Neuron (in vitro differentiated cells): ENCODE measurements at regions not wholly inside any gene's neighbourhood (a gene's known extent, or its start where the extent isn't known, plus 50 kb on each side); places are given as distances from the start of the nearest gene placed in this dataset.

Experiments used
- H2AFZ ChIP-seq: one replicate; pipeline ENCODE4 v1.6.1; 2013; ENCODE audit warnings: low read depth, mild to moderate bottlenecking, inconsistent platforms, low read length, moderate library complexity
- H3K27me3 ChIP-seq: one replicate; pipeline ENCODE4 v1.6.1; 2013; ENCODE audit warnings: low read length; ENCODE audit not compliant: insufficient read depth
- H3K36me3 ChIP-seq: one replicate; pipeline ENCODE4 v1.6.1; 2013; ENCODE audit warnings: low read length; ENCODE audit not compliant: insufficient read depth
- H3K4me1 ChIP-seq: one replicate; pipeline ENCODE4 v1.6.1; 2013; ENCODE audit warnings: low read length; ENCODE audit not compliant: insufficient read depth
- H3K4me3 ChIP-seq: 2 replicates; pipeline ENCODE4 v1.5.1; 2013; ENCODE audit warnings: mild to moderate bottlenecking, low read length, moderate library complexity
- H3K9me3 ChIP-seq: one replicate; pipeline ENCODE4 v1.6.1; 2013; ENCODE audit warnings: low read length

- H3K27me3 ChIP-seq = no peaks in the 10 kb centered on the region
- no peaks in the 10 kb centered on the region for H3K36me3 ChIP-seq
- no peak overlapping the region for H2AFZ ChIP-seq
- H3K9me3 ChIP-seq = no peaks in the 10 kb centered on the region
- H3K4me3 ChIP-seq = no peak overlapping the region
- H3K4me1 ChIP-seq = no peaks in the 10 kb centered on the region
Measured at GRCh38 chr11:95327273-95327948, 96.4 kb upstream of the SESN3 start.

GRCh38 chr11:95325777-95326258 is 94.8 kb upstream of the SESN3 start:
- Histone ChIP-seq H3K27me3 (no peaks in the 10 kb centered on the region), H3K36me3 (no peaks in the 10 kb centered on the region), H3K4me1 (no peaks in the 10 kb centered on the region), H3K9me3 (no peaks in the 10 kb centered on the region), H3K4me3 (no peak overlapping the region), H2AFZ (no peak overlapping the region)

GRCh38 chr11:95324826-95325225 is 93.8 kb upstream of the SESN3 start:
- no peak overlapping the region for H3K4me3 ChIP-seq
- H3K4me1 ChIP-seq = no peaks in the 10 kb centered on the region
- H3K36me3 ChIP-seq = no peaks in the 10 kb centered on the region
- H3K9me3 ChIP-seq = no peaks in the 10 kb centered on the region
- no peaks in the 10 kb centered on the region for H3K27me3 ChIP-seq
- H2AFZ ChIP-seq = no peak overlapping the region

- no peak overlapping the region for H2AFZ ChIP-seq
- H3K9me3 ChIP-seq = no peaks in the 10 kb centered on the region
- H3K36me3 ChIP-seq = no peaks in the 10 kb centered on the region
- no peaks in the 10 kb centered on the region for H3K27me3 ChIP-seq
- H3K4me1 ChIP-seq = peaks cover 3% of the 10 kb centered on the region
- no peak overlapping the region for H3K4me3 ChIP-seq
Measured at GRCh38 chr11:95322539-95322938, 91.5 kb upstream of the SESN3 start.

GRCh38 chr11:95318498-95318897 is 87.5 kb upstream of the SESN3 start:
- Histone ChIP-seq H3K36me3 (no peaks in the 10 kb centered on the region), H3K4me1 (peaks cover 3% of the 10 kb centered on the region), H3K27me3 (no peaks in the 10 kb centered on the region), H3K9me3 (no peaks in the 10 kb centered on the region), H2AFZ (no peak overlapping the region), H3K4me3 (no peak overlapping the region)

- Histone ChIP-seq H3K9me3 (no peaks in the 10 kb centered on the region), H3K4me1 (peaks cover 6% of the 10 kb centered on the region), H3K4me3 (no peak overlapping the region)
Measured at GRCh38 chr11:95308512-95309035, 77.6 kb upstream of the SESN3 start.

GRCh38 chr11:95307286-95307685 is 76.3 kb upstream of the SESN3 start:
- no peaks in the 10 kb centered on the region for H3K27me3 ChIP-seq
- H3K4me1 ChIP-seq = peaks cover 11% of the 10 kb centered on the region
- H2AFZ ChIP-seq = no peak overlapping the region
- H3K4me3 ChIP-seq = no peak overlapping the region
- H3K9me3 ChIP-seq = no peaks in the 10 kb centered on the region
- no peaks in the 10 kb centered on the region for H3K36me3 ChIP-seq

More at GRCh38 chr11:95308512-95309035, 77.6 kb upstream of the SESN3 start:
- no peaks in the 10 kb centered on the region for H3K27me3 ChIP-seq
- no peaks in the 10 kb centered on the region for H3K36me3 ChIP-seq
- no peak overlapping the region for H2AFZ ChIP-seq

GRCh38 chr11:95306801-95307200 is 75.8 kb upstream of the SESN3 start:
- H3K27me3 ChIP-seq = no peaks in the 10 kb centered on the region
- no peak overlapping the region for H3K4me3 ChIP-seq
- no peaks in the 10 kb centered on the region for H3K9me3 ChIP-seq
- H3K36me3 ChIP-seq = no peaks in the 10 kb centered on the region
- no peak overlapping the region for H2AFZ ChIP-seq
- H3K4me1 ChIP-seq = peaks cover 11% of the 10 kb centered on the region

- Histone ChIP-seq H3K4me3 (no peak overlapping the region), H3K36me3 (no peaks in the 10 kb centered on the region), H3K4me1 (peaks cover 11% of the 10 kb centered on the region), H3K9me3 (no peaks in the 10 kb centered on the region), H2AFZ (no peak overlapping the region), H3K27me3 (no peaks in the 10 kb centered on the region)
Measured at GRCh38 chr11:95306123-95306522, 75.1 kb upstream of the SESN3 start.

- H3K9me3 ChIP-seq = no peaks in the 10 kb centered on the region
- H2AFZ ChIP-seq = no peak overlapping the region
- peaks cover 11% of the 10 kb centered on the region for H3K4me1 ChIP-seq
- no peaks in the 10 kb centered on the region for H3K36me3 ChIP-seq
- H3K27me3 ChIP-seq = no peaks in the 10 kb centered on the region
- no peak overlapping the region for H3K4me3 ChIP-seq
Measured at GRCh38 chr11:95305705-95306104, 74.7 kb upstream of the SESN3 start.

- no peaks in the 10 kb centered on the region for H3K36me3 ChIP-seq
- no peak overlapping the region for H2AFZ ChIP-seq
- no peaks in the 10 kb centered on the region for H3K27me3 ChIP-seq
- H3K9me3 ChIP-seq = no peaks in the 10 kb centered on the region
- H3K4me3 ChIP-seq = no peak overlapping the region
- H3K4me1 ChIP-seq = peaks cover 13% of the 10 kb centered on the region
Measured at GRCh38 chr11:95304777-95305176, 73.8 kb upstream of the SESN3 start.

GRCh38 chr11:95302211-95302610 is 71.2 kb upstream of the SESN3 start:
- no peaks in the 10 kb centered on the region for H3K9me3 ChIP-seq
- no peaks in the 10 kb centered on the region for H3K36me3 ChIP-seq
- H2AFZ ChIP-seq = no peak overlapping the region
- no peak overlapping the region for H3K4me3 ChIP-seq
- peaks cover 24% of the 10 kb centered on the region for H3K4me1 ChIP-seq
- no peaks in the 10 kb centered on the region for H3K27me3 ChIP-seq

GRCh38 chr11:95301474-95301873 is 70.5 kb upstream of the SESN3 start:
- no peaks in the 10 kb centered on the region for H3K9me3 ChIP-seq
- no peak overlapping the region for H2AFZ ChIP-seq
- no peak overlapping the region for H3K4me3 ChIP-seq
- peaks cover 24% of the 10 kb centered on the region for H3K4me1 ChIP-seq
- H3K36me3 ChIP-seq = no peaks in the 10 kb centered on the region
- no peaks in the 10 kb centered on the region for H3K27me3 ChIP-seq
